ENCODE measurements at regions not wholly inside any gene's neighbourhood (a gene's known extent, or its start where the extent isn't known, plus 50 kb on each side); places are given as distances from the start of the nearest gene placed in this dataset.
"Not testable (repeated sequence)": the region's sequence is repeated elsewhere in the genome, so short reads cannot be mapped to it uniquely, and the experiment has no call there.

DNA sequence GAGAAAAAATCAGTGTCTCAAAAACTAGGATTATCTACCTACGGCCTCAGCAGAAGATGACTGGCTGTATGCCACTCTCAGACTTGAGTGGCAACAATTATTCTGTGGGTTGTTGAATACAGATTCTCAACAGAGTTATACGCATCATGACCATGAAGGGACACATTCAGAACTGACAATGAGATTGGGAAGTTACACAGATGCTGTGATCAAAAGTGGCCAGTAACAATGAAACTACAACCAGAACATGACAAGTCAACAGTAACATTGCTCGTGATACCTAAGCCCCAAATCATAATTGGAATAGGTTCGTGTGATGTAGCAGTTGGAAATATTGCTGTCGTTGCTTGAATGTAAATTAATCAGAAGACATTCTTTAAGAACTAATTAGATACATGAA is 957.5 kb upstream of the CDH9 start:
- DNase-seq: no peak

DNA sequence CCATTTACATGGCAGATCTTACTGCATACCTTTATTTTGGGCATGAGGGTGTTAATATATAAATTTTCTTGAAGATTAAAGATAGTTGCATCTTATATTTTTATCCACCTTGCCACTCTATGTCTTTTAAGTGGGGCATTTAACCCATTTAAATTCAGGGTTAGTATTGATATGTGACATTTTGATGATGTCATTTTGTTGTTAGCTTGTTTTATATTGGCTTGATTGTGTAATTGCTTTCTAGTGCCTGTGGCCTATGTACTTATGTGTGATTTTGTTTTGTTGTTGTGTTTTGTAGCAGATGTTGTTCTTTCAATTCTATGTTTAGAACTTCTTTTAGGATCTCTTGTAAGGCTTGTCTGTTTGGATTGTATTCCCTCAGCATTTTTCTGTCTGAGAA is 939.9 kb upstream of the CDH9 start:
- no peak for DNase-seq

DNA sequence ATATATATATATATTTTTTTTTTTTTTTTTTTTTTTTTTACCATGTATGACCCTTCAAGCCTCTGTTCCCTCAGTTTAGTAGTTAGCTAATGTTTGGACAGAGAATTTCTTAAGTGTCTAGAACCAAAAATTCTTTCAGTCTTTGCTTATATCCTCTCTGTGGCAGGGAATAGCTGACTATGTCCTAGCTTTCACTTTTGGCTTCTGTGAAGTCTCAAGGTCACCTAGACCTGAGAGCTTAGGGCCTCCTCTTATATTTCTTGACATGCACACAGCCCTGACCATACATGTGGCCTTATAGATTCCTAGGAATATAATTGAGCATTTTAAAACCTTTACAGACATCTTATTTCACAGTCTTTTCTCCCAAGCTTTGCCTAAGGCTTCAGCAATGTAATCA is 930.8 kb upstream of the CDH9 start:
- DNase-seq: no peak

DNA sequence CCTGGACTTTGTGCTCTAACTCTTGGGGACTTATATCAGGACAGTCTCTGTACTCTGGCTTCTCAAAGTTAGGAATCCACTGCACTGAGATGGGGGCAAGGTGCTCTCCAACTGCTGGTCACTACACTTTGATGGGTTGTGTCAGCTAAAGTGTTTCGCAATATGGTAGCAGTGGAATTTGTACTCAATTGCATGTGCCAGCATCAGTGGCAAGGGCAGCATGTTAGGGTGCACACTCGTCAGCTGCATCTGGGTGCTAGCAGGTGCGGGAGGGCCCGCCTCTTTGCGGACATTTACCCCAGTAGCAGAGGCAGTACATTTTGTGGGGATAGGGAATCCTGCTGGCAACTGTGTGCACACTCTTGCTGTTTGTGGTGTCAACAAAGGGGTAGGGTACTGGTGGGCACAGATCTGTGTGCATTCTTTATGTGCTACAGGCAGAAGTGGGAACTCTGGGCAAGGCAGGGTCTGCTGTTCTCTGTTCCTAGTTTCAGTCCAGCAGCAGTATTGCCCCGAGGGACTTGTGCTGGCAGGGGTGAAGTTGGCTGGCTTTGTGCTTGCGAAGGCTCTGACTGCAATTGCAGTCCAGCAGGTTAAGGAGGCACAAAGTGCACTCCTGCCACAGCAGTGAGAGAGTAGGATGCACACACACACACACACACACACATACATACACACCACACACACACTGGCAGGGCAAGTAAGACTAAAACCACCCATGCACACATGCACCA is 924.8 kb upstream of the CDH9 start:
- no peak for DNase-seq

DNA sequence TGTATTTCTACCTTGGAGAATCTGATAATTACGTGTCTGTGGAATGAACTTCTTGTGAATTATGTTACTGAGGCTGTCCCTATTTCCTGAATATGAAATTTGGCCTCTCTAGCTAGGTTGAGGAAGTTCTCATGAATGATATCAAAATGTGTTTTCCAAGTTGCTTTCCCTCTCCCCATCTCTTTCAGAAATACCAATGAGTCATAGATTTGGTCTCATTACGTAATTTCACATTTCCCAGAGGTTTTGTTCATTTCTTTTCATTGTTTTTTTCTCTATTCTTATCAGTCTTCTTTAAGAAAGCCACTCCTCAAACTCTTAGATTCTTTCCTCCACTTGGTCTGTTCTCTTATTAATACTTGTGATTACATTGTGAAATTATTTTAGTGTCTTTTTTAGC is 923.8 kb upstream of the CDH9 start:
- DNase-seq: no peak

DNA sequence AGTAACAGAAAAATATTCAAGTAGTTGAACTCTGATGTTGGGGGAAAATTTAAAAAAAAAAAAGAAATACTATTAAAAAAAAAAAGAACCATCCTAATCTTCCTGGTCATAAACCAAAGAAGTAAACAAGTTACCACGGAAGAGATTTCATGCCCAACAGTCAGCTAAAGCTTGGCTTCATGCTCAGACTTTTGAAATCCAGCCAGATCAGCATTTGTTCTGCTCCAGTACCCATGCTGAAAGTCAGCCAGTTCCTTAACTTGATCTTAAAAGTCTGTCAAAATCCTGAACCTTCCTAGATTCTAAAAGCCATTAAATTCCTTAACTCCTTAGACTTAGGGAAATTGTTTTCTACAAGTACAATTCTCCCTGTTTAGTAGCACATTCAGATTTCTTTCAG is 908.7 kb upstream of the CDH9 start:
- no peak for DNase-seq

- no peak for DNase-seq
Measured at GRCh38 chr5:27944471-27944870, 906.1 kb upstream of the CDH9 start.

- no peak for DNase-seq
Measured at GRCh38 chr5:27938989-27939388, 900.6 kb upstream of the CDH9 start.

DNA sequence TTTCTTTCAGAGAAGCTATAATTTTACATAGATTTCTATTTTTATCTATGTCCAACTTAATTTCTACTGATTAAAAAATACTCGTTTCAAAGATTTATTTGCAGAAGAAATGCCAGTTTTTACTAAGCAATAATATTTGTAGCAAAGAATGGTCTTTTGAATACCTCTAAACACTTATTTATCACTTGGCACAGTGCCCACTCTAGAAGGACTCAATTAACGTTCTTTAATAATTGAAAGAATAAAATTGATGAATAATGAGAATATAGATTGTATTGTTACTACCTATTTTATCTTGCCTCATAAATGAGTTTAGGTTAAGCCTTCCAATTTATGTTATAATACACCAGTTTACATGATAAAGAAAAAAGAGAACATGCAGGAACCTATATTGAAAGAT is 889.7 kb upstream of the CDH9 start:
- DNase-seq: no peak

GRCh38 chr5:27911216-27911615 is 872.8 kb upstream of the CDH9 start:
- DNase-seq: no peak

DNA sequence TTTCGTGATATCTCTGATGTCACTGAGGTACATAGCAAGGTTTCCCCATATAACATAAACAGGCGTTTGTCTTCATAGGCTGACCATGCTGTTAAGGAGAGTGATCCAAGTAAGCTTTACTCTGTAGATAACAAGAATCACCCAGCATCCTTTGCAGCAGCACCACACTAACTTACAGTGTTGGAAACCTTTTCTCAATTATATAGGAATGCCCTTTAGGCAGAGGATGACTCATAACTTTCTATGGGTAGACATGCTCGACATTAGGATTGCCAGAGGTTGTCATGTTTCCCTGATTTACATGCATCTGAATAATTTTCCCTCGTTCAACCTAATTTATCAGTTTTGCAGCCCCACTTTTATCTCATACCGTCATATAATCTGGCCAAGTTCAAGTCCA is 870.0 kb upstream of the CDH9 start:
- no peak for DNase-seq

DNA sequence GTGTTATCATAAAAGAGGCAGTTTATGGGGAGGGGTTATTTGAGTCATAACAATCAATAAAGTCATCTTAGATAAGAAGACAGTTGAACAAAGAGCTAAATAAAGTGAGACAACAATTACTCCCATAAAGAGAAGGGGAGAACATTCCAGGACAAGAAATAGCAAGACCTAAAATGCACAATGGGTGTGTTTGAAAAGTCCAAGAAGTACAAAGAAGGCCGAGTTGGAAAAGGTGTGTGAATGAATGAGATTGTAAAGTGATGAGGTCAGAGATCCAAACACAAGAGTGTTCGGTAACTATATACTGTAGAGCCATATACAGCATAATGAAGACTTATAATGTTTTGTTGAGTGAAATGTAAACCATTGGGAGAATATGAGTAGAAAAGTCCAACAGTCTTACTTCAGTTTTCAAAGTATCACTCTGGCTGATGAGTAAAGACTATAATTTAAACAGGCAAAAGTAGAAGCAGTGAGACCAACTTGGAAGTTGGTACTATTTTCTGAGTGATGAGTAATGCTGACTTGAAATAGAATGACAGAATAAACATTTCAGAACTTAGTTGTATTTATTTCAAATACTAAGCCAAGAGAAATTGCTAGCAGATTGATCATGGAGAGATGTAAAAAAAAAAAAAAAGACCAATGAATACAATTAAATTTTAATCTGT is 868.7 kb upstream of the CDH9 start:
- no peak for DNase-seq

- no peak for DNase-seq
Measured at GRCh38 chr5:27906481-27906880, 868.1 kb upstream of the CDH9 start.

GRCh38 chr5:27900761-27901160 is 862.4 kb upstream of the CDH9 start:
- no peak for DNase-seq

DNA sequence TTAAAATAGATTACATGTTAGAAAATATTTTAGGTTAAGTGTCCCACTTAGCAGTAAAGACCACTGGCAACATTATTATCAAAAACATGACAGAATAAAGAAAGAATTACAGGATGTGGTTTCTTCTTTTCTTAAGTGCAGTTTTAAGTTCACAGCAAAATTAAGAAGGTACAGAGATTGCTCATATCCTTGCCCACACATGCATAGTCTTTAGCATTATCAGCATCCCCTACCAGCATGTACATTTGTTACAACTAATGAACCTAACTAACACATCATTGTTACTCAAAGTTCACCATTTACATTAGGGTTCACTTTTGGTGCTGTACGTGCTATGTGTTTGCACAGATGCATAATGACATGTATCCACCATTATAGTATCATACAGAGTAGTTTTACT is 837.7 kb upstream of the CDH9 start:
- no peak for DNase-seq

- DNase-seq: no peak
Measured at GRCh38 chr5:27875148-27875547, 836.8 kb upstream of the CDH9 start.

DNA sequence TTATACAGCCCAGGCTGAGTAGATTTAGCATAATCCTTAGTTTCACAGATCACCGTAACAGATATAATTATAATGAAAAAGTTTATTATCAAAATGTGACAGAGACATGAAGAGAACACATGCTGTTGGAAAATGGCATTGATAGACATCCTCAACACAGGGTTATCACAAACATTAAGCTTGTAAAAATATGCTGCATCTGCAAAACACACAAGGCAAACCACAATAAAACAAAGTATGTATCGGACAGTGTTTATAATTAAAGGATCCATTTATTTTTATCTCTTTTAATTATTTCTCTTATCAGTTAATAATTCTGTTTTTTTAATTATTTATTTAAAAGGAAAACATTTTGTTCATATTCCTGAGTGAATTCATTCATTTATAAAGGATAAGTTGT is 829.9 kb upstream of the CDH9 start:
- DNase-seq: no peak

DNA sequence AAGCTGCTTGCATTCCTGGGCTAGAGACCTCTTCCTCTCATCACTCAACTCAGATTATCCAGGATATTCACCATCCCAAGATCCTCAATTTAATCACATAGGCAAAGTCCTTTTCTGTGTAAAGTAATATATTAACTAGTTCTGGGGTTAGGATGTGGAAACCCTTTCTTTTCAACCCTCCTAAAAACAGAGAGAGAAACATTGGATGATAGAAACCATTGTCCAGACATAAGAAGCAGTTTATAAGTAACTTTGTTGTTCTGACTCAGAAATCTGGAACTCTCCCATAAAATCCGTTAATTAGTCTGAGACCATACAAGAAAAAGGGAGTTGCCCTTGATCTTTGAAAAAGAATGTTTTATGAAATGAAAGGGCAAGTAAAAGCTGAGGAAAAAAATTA is 817.1 kb upstream of the CDH9 start:
- no peak for DNase-seq

DNA sequence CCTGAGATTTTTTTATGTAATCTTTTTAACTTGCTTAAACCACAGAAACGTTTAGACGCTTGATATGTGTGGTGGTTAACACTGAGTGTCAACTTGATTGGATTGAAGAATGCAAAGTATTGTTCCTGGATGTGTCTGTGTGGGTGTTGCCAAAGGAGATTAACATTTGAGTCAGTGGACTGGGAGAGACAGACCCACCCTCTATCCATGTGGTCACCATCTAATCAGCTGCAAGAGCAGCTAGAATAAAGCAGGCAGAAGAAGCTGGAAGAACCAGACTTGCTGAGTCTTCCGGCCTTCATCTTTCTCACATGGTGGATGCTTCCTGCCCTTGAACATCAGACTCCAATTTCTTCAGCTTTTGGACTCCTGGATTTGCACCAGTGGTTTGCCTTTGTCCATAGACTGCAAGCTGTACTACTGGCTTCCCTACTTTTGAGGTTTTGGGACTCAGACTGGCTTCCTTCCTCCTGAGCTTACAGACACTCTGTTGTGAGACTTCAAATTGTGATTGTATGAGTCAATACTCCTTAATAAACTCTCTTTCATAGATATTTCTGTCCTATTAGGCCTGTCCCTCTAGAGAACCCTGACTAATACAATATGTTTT is 816.0 kb upstream of the CDH9 start:
- DNase-seq: no peak

GRCh38 chr5:27845248-27845647 is 806.9 kb upstream of the CDH9 start:
- no peak for DNase-seq

- not testable (repeated sequence) for DNase-seq
Measured at GRCh38 chr5:27836704-27837103, 798.3 kb upstream of the CDH9 start.

GRCh38 chr5:27832886-27833285 is 794.5 kb upstream of the CDH9 start:
- no peak for DNase-seq

- no peak for DNase-seq
Measured at GRCh38 chr5:27830546-27830945, 792.2 kb upstream of the CDH9 start.

DNA sequence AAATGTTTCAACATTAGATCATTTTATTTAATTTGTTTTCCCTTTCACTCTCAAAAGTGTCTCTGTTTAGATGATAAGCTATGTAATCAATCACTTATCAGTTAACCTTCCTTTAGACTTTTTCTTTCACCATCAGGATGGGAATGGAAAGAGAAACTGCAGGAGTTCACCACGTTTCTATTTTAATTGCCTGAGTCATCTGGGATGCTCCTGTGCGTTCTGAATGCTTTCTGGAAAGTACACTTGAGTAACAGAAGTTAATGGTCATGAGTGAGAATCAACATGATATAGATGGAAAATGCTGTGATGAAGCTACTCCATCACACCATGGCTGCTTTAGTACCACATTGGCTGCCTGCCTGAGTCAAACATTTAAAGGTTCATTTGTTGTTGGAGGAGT is 783.3 kb upstream of the CDH9 start:
- no peak for DNase-seq

GRCh38 chr5:27818888-27819287 is 780.5 kb upstream of the CDH9 start:
- DNase-seq: no peak
